HCT116 (cell line): ENCODE measurements at regions not wholly inside any gene's neighbourhood (a gene's known extent, or its start where the extent isn't known, plus 50 kb on each side); places are given as distances from the start of the nearest gene placed in this dataset.

Experiments
- CTCF ChIP-seq, 3 experiments: fragments of 200-600 bp in 1 of 3; sonication (generic) in 1 of 3; IDR thresholded peaks in 2 of 3; conservative IDR thresholded peaks in 1 of 3; 2 replicates each; pipeline ENCODE4 v1.5.1; 2012 to 2017; ENCODE audit warnings: low read depth in 2 of 3, low read length in 2 of 3, antibody characterized with exemption in 1 of 3, borderline replicate concordance in 1 of 3, control low read depth in 1 of 3, mild to moderate bottlenecking in 1 of 3, mixed read lengths in 1 of 3, mixed run types in 1 of 3, moderate library complexity in 1 of 3; ENCODE audit not compliant: insufficient read depth in 1 of 3
- EZH2phosphoT487 ChIP-seq: fragments of 200-600 bp; IDR thresholded peaks from 2 replicates; pipeline ENCODE4 v1.6.1; 2018; ENCODE audit warnings: antibody characterized with exemption, borderline replicate concordance
- MAX ChIP-seq: IDR thresholded peaks from 2 replicates; pipeline ENCODE4 v1.6.1; 2012
- POLR2A ChIP-seq: IDR thresholded peaks from 2 replicates; pipeline ENCODE4 v1.7.0; 2011; ENCODE audit warnings: borderline replicate concordance; ENCODE audit not compliant: insufficient read depth, insufficient read length; ENCODE audit errors: extremely low read depth
- POLR2AphosphoS5 ChIP-seq: IDR thresholded peaks from 2 replicates; pipeline ENCODE4 v1.6.1; 2011; ENCODE audit warnings: mild to moderate bottlenecking, low read depth, low read length, moderate library complexity
- SIN3A ChIP-seq: IDR thresholded peaks from 2 replicates; pipeline ENCODE4 v1.6.1; 2012; ENCODE audit warnings: low read depth
- YY1 ChIP-seq: IDR thresholded peaks from 2 replicates; pipeline ENCODE4 v1.6.1; 2011; ENCODE audit warnings: low read length, low read depth, moderate library complexity, mild to moderate bottlenecking; ENCODE audit not compliant: insufficient replicate concordance; ENCODE audit errors: extremely low read depth

DNA sequence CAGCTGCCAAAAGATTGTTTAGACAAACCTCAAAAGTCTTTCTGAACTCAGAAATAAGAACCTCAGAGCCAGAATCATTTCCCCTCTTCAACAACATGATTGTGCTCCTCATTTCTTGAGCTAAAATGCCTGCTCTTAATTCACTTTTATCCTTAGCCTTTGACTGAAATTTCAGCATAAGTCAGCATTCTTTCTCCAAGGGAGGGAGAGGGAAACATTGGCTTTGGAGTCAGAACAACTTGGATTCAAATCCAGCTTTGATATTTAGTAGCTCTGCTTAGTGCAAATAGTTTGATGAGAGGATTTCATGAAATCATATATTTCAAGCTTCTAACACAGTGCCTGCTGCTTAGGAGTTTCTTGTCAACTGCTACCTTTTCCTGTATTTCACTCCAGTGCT lies 484.6 kb upstream of the INTU start:
- TF ChIP-seq YY1: no peak
- TF ChIP-seq MAX: no peak
- no peak for TF ChIP-seq SIN3A
- TF ChIP-seq CTCF (IDR thresholded peaks at IDR 0.05 in 2 of 3, conservative IDR thresholded peaks at IDR 0.05 in 1 of 3; ENCODE audit: borderline replicate concordance in 1 of 3, insufficient read depth in 1 of 3, low read depth in 2 of 3, low read length in 2 of 3): no peak
- no peak for TF ChIP-seq POLR2A
- no peak for TF ChIP-seq EZH2phosphoT487
- TF ChIP-seq POLR2AphosphoS5: no peak
